Renal cortical epithelial cell (primary cell): ENCODE measurements at regions not wholly inside any gene's neighbourhood (a gene's known extent, or its start where the extent isn't known, plus 50 kb on each side); places are given as distances from the start of the nearest gene placed in this dataset.

Source experiments
- DNase-seq: peaks from one replicate; pipeline ENCODE4 v3.0.0-alpha.2; 2011; ENCODE audit warnings: low read depth

DNA sequence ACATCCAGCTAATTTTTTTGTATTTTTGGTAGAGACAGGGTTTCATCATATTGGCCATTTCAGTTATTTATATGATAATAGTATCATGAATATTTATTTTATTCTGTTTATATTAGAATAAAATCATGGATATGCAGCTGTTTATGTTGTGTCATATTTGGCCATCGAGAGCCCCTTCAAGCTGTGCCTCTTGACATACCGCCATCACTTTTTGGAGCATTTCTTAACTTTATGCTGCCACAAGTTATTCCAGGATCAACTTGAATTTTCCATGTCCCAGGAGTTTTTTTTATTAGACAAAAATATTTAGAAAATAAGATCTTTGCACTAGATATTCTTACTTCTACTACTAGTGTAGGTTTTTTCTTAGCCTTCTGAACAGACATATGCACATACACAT lies 1067.0 kb upstream of the LRRTM3 start:
- DNase-seq, result no peak

- peak; percentile 96 for DNase-seq
Observed at GRCh38 chr10:65861249-65861648, 1064.6 kb upstream of the LRRTM3 start.
